HCT116 (cell line): ENCODE measurements at regions not wholly inside any gene's neighbourhood (a gene's known extent, or its start where the extent isn't known, plus 50 kb on each side); places are given as distances from the start of the nearest gene placed in this dataset.
A peak's percentile ranks its signal among the peaks of the same experiment; 100 is the strongest.

Experiments
- ATAC-seq: fragments of 200-7000 bp; cut with Tn5 transposase; 2 replicates; pipeline ENCODE4 v1.9.1; 2020; ENCODE audit warnings: mild to moderate bottlenecking, moderate library complexity
- BruUV-seq: library from RNA; stranded (reverse); fragments of 400-500 nt; replicated peaks from 2 replicates; lab custom pipeline; 2021; lab: Mats Ljungman, UMichigan
- CTCF ChIA-PET: fragments of 300-600 bp; sonication (Branson Sonifier 250); formaldehyde crosslinking; loops from one replicate; lab custom pipeline; 2021; ENCODE audit warnings: antibody characterized with exemption; lab: Charles Lee
- POLR2A ChIA-PET: fragments of 300-600, 350-600 bp; sonication (Branson Sonifier 250); formaldehyde crosslinking; loops from one replicate; lab custom pipeline; 2021; ENCODE audit warnings: antibody characterized with exemption; lab: Charles Lee
- RAD21 ChIA-PET, 2 experiments: fragments of 300-600 bp; sonication (Branson Sonifier 250); formaldehyde crosslinking; loops; one replicate each; lab custom pipeline; 2023; ENCODE audit warnings: low total read pairs in 2 of 2; ENCODE audit not compliant: uncharacterized antibody in 2 of 2, unreplicated experiment in 2 of 2, low non-redundant PET in 1 of 2; lab: Charles Lee
- DNase-seq: peaks from one replicate; pipeline ENCODE4 v3.0.0-alpha.2; 2010; ENCODE audit warnings: low read depth, low spot score
- H2AFZ ChIP-seq: fragments of 200-600 bp; shearing (Covaris generic), sonication (generic); 2 replicates; pipeline ENCODE4 v1.6.1; 2017; ENCODE audit warnings: low read depth, mixed run types, mixed read lengths, antibody characterized with exemption, low read length; ENCODE audit not compliant: poor library complexity, severe bottlenecking
- H3K27ac ChIP-seq: 2 replicates; pipeline ENCODE4 v1.5.1; 2012; ENCODE audit warnings: low read depth, low read length
- H3K27me3 ChIP-seq: fragments of 200-600 bp; sonication (generic); 2 replicates; pipeline ENCODE4 v1.6.1; 2016; ENCODE audit warnings: mixed run types, low read length, mixed read lengths; ENCODE audit not compliant: insufficient read depth
- H3K36me3 ChIP-seq, 2 experiments: fragments of 200-500 bp in 1 of 2; fragments of 200-600 bp in 1 of 2; sonication (Bioruptor generic) in 1 of 2; sonication (generic) in 1 of 2; 2 replicates each; pipeline versions ENCODE4 v1.5.1 to v1.6.1; 2014 to 2016; ENCODE audit warnings: low read length in 2 of 2, inconsistent platforms in 1 of 2, mixed read lengths in 1 of 2, mixed run types in 1 of 2; ENCODE audit not compliant: insufficient read depth in 2 of 2, control insufficient read depth in 1 of 2
- H3K4me1 ChIP-seq, 2 experiments: fragments of 200-600 bp in 1 of 2; sonication (generic) in 1 of 2; 2 replicates each; pipeline versions ENCODE4 v1.5.1 to v1.6.1; 2012 to 2017; ENCODE audit warnings: low read length in 2 of 2, inconsistent platforms in 1 of 2, mild to moderate bottlenecking in 1 of 2, mixed read lengths in 1 of 2, mixed run types in 1 of 2, moderate library complexity in 1 of 2; ENCODE audit not compliant: insufficient read depth in 2 of 2, control insufficient read depth in 1 of 2
- H3K4me2 ChIP-seq: fragments of 200-600 bp; sonication (generic); 2 replicates; pipeline ENCODE4 v1.6.1; 2017; ENCODE audit warnings: mixed run types, low read length, mixed read lengths
- H3K4me3 ChIP-seq, 2 experiments: fragments of 200-600 bp in 1 of 2; sonication (generic) in 1 of 2; replicated peaks in 1 of 2; 2 replicates each; pipeline ENCODE4 v1.5.1; 2011 to 2016; ENCODE audit warnings: low read length in 2 of 2, control low read depth in 1 of 2, low read depth in 1 of 2, mild to moderate bottlenecking in 1 of 2, mixed read lengths in 1 of 2, mixed run types in 1 of 2
- H3K79me2 ChIP-seq: fragments of 200-600 bp; sonication (generic); 2 replicates; pipeline ENCODE4 v1.6.1; 2017; ENCODE audit warnings: mild to moderate bottlenecking, mixed run types, low read length, moderate library complexity, mixed read lengths; ENCODE audit not compliant: insufficient read depth
- H3K9ac ChIP-seq: fragments of 200-600 bp; sonication (generic); 2 replicates; pipeline ENCODE4 v1.6.1; 2016; ENCODE audit warnings: low read length, mixed read lengths
- H3K9me2 ChIP-seq: fragments of 200-600 bp; sonication (generic), shearing (Covaris generic); 2 replicates; pipeline ENCODE4 v1.6.1; 2017; ENCODE audit warnings: mixed run types, mild to moderate bottlenecking, moderate library complexity; ENCODE audit not compliant: insufficient read depth
- H3K9me3 ChIP-seq, 2 experiments: fragments of 200-500 bp in 1 of 2; fragments of 200-600 bp in 1 of 2; sonication (Bioruptor generic) in 1 of 2; sonication (generic) in 1 of 2; 2 replicates each; pipeline ENCODE4 v1.6.1; 2014 to 2017; ENCODE audit warnings: low read length in 2 of 2, mixed read lengths in 2 of 2, inconsistent platforms in 1 of 2, low read depth in 1 of 2, mild to moderate bottlenecking in 1 of 2, mixed run types in 1 of 2, moderate library complexity in 1 of 2; ENCODE audit not compliant: control insufficient read depth in 1 of 2, insufficient read depth in 1 of 2
- H4K20me1 ChIP-seq: fragments of 200-600 bp; sonication (generic), shearing (Covaris generic); 2 replicates; pipeline ENCODE4 v1.6.1; 2017; ENCODE audit warnings: mixed run types, mild to moderate bottlenecking, moderate library complexity; ENCODE audit not compliant: insufficient read depth
- CBX3 ChIP-seq: IDR thresholded peaks from 2 replicates; pipeline ENCODE4 v1.6.1; 2012; ENCODE audit warnings: low read depth
- EGR1 ChIP-seq: IDR thresholded peaks from 2 replicates; pipeline ENCODE4 v1.6.1; 2012; ENCODE audit warnings: low read depth
- ELF1 ChIP-seq: IDR thresholded peaks from 2 replicates; pipeline ENCODE4 v1.6.1; 2012; ENCODE audit warnings: low read depth, borderline replicate concordance
- EZH2 ChIP-seq: fragments of 200-600 bp; sonication (generic); IDR thresholded peaks from 2 replicates; pipeline ENCODE4 v1.6.1; 2017; ENCODE audit warnings: antibody characterized with exemption, mixed run types
- SP1 ChIP-seq: IDR thresholded peaks from 2 replicates; pipeline ENCODE4 v1.6.1; 2012; ENCODE audit warnings: low read depth
- ZNF274 ChIP-seq: fragments of 200-500 bp; sonication (Bioruptor generic); IDR thresholded peaks from 2 replicates; pipeline ENCODE4 v1.6.1; 2014; ENCODE audit warnings: mild to moderate bottlenecking, low read depth, low read length, inconsistent platforms
- intact Hi-C: fragments of 100-400 bp; cut with micrococcal nuclease; formaldehyde crosslinking; loops from 2 replicates; pipeline ENCODE4 v1.10.0; 2022
- TF ChIP-seq, protein P1 (sequence below): IDR thresholded peaks from 2 replicates; pipeline ENCODE4 v1.6.1; 2012; ENCODE audit warnings: low read depth

- TF ChIP-seq, protein P1, sequence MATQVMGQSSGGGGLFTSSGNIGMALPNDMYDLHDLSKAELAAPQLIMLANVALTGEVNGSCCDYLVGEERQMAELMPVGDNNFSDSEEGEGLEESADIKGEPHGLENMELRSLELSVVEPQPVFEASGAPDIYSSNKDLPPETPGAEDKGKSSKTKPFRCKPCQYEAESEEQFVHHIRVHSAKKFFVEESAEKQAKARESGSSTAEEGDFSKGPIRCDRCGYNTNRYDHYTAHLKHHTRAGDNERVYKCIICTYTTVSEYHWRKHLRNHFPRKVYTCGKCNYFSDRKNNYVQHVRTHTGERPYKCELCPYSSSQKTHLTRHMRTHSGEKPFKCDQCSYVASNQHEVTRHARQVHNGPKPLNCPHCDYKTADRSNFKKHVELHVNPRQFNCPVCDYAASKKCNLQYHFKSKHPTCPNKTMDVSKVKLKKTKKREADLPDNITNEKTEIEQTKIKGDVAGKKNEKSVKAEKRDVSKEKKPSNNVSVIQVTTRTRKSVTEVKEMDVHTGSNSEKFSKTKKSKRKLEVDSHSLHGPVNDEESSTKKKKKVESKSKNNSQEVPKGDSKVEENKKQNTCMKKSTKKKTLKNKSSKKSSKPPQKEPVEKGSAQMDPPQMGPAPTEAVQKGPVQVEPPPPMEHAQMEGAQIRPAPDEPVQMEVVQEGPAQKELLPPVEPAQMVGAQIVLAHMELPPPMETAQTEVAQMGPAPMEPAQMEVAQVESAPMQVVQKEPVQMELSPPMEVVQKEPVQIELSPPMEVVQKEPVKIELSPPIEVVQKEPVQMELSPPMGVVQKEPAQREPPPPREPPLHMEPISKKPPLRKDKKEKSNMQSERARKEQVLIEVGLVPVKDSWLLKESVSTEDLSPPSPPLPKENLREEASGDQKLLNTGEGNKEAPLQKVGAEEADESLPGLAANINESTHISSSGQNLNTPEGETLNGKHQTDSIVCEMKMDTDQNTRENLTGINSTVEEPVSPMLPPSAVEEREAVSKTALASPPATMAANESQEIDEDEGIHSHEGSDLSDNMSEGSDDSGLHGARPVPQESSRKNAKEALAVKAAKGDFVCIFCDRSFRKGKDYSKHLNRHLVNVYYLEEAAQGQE: no peak
These were observed 385.9 kb upstream of the BCHE start (continued) for GRCh38 chr3:166223120-166223519.

- RAD21 ChIA-PET: no interaction called here
- POLR2A ChIA-PET: no interaction called here
- H3K27me3 ChIP-seq: no peaks in the 10 kb centered on the region
- H3K36me3 ChIP-seq: no peaks in the 10 kb centered on the region
- H4K20me1 ChIP-seq: no peaks in the 10 kb centered on the region
- H3K4me2 ChIP-seq: no peak overlapping the region
- H3K9ac ChIP-seq: no peak overlapping the region
- H3K27ac ChIP-seq: no peak overlapping the region
- no peaks in the 10 kb centered on the region for H3K79me2 ChIP-seq
- DNase-seq (no peak), ATAC-seq (no peak)
- TF ChIP-seq SP1: no peak
- TF ChIP-seq ELF1: no peak
- no peak for TF ChIP-seq CBX3
- no peak for TF ChIP-seq ZNF274
- H3K4me3 ChIP-seq: no peak overlapping the region
- CTCF ChIA-PET: no interaction called here
- no peaks in the 10 kb centered on the region for H3K9me2 ChIP-seq
- H2AFZ ChIP-seq: no peak overlapping the region
- intact Hi-C loops: no loop called here
- no peaks in the 10 kb centered on the region for H3K9me3 ChIP-seq
- BruUV-seq: no TSS peak
- no peaks in the 10 kb centered on the region for H3K4me1 ChIP-seq
These were observed 374.2 kb upstream of the BCHE start for GRCh38 chr3:166211451-166211850.

DNA sequence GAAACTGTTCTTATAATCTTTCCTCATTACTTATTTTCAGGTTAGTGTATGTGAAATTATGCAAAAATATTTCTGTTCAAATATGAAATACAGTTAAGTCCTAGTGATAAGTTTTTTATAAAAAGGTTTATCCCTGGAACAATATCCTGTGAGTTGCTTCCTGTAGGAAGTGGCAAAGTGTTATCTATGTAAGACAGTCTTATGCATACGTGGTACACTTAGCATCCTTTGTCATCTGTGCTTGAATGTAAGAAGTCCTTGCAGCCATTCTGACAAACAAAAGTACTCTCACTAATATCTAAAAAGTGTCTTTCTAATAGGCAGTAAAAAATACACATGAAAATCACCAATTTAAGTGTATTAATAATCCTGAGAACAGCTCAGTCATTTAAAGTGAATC is 372.5 kb upstream of the BCHE start:
- DNase-seq: no peak
- Histone ChIP-seq H3K9me2 (no peaks in the 10 kb centered on the region), H3K4me1 (no peaks in the 10 kb centered on the region), H4K20me1 (no peaks in the 10 kb centered on the region), H3K27ac (no peak overlapping the region), H3K4me3 (no peak overlapping the region), H3K79me2 (no peaks in the 10 kb centered on the region), H2AFZ (peak overlapping the region; percentile 7)
- RAD21 ChIA-PET: no interaction called here
- intact Hi-C loops: no loop called here
- no TSS peak for BruUV-seq
- TF ChIP-seq SP1 (no peak), EZH2 (no peak), EGR1 (no peak)
- TF ChIP-seq, all 23 proteins: peak for 0
- ATAC-seq: no peak
- H3K9ac ChIP-seq: no peak overlapping the region
- POLR2A ChIA-PET: no interaction called here
- CTCF ChIA-PET: no interaction called here
- H3K36me3 ChIP-seq: no peaks in the 10 kb centered on the region
- H3K27me3 ChIP-seq: no peaks in the 10 kb centered on the region
- no peak overlapping the region for H3K4me2 ChIP-seq
- no peaks in the 10 kb centered on the region for H3K9me3 ChIP-seq
